ENCODE measurements at regions not wholly inside any gene's neighbourhood (a gene's known extent, or its start where the extent isn't known, plus 50 kb on each side); places are given as distances from the start of the nearest gene placed in this dataset.
"Not testable (repeated sequence)": the region's sequence is repeated elsewhere in the genome, so short reads cannot be mapped to it uniquely, and the experiment has no call there.

- no peak for TF ChIP-seq CTCF (IDR thresholded peaks at IDR 0.05; ENCODE audit: extremely low read depth, missing control alignments)
- no peak for DNase-seq (ENCODE audit: low spot score)
These were observed 119.4 kb upstream of the CACUL1 start for GRCh38 chr10:118874171-118874570.

- no peak for DNase-seq (ENCODE audit: low spot score)
- no peak for TF ChIP-seq CTCF (IDR thresholded peaks at IDR 0.05; ENCODE audit: extremely low read depth, missing control alignments)
These were observed 120.3 kb upstream of the CACUL1 start for GRCh38 chr10:118875087-118875486.

- DNase-seq (ENCODE audit: low spot score), result no peak
- no peak for TF ChIP-seq CTCF (IDR thresholded peaks at IDR 0.05; ENCODE audit: extremely low read depth, missing control alignments)
These were observed 128.0 kb upstream of the CACUL1 start for GRCh38 chr10:118882741-118883140.

- no peak for DNase-seq (ENCODE audit: low spot score)
These were observed 137.3 kb upstream of the NANOS1 start for GRCh38 chr10:118892255-118892654.

GRCh38 chr10:118894891-118895290, 134.6 kb upstream of the NANOS1 start:
- DNase-seq (ENCODE audit: low spot score), result not testable (repeated sequence)

More at GRCh38 chr10:118892255-118892654, 137.3 kb upstream of the NANOS1 start:
- TF ChIP-seq CTCF (IDR thresholded peaks at IDR 0.05; ENCODE audit: extremely low read depth, missing control alignments), result no peak

- DNase-seq (ENCODE audit: low spot score), result no peak
- no peak for TF ChIP-seq CTCF (IDR thresholded peaks at IDR 0.05; ENCODE audit: extremely low read depth, missing control alignments)
These were observed 128.9 kb upstream of the NANOS1 start for GRCh38 chr10:118900617-118901016.

- DNase-seq (ENCODE audit: low spot score), result no peak
- no peak for TF ChIP-seq CTCF (IDR thresholded peaks at IDR 0.05; ENCODE audit: extremely low read depth, missing control alignments)
These were observed 128.1 kb upstream of the NANOS1 start for GRCh38 chr10:118901380-118901779.

GRCh38 chr10:118901906-118902305, 127.6 kb upstream of the NANOS1 start:
- no peak for TF ChIP-seq CTCF (IDR thresholded peaks at IDR 0.05; ENCODE audit: extremely low read depth, missing control alignments)
- no peak for DNase-seq (ENCODE audit: low spot score)

- DNase-seq (ENCODE audit: low spot score), result not testable (repeated sequence)
These were observed 126.9 kb upstream of the NANOS1 start for GRCh38 chr10:118902656-118903055.

Measured in GM20000 (cell line).